Progenitor cell of endocrine pancreas (in vitro differentiated cells): ENCODE measurements at regions not wholly inside any gene's neighbourhood (a gene's known extent, or its start where the extent isn't known, plus 50 kb on each side); places are given as distances from the start of the nearest gene placed in this dataset.

Experiments
- DNase-seq: peaks from one replicate; pipeline ENCODE4 v3.0.0; 2021; ENCODE audit warnings: low spot score; ENCODE audit not compliant: unreplicated experiment
- H3K27ac Mint-ChIP-seq: 2 replicates; pipeline ENCODE4 v1.8.0; 2021; ENCODE audit warnings: mild to moderate bottlenecking, moderate library complexity, mixed read lengths
- H3K27me3 Mint-ChIP-seq: 2 replicates; pipeline ENCODE4 v1.8.0; 2021; ENCODE audit warnings: mixed read lengths
- H3K36me3 Mint-ChIP-seq: 2 replicates; pipeline ENCODE4 v1.8.0; 2022; ENCODE audit warnings: mixed read lengths; ENCODE audit not compliant: insufficient read depth
- H3K4me1 Mint-ChIP-seq: 2 replicates; pipeline ENCODE4 v1.8.0; 2021; ENCODE audit warnings: low read depth, mixed read lengths
- H3K4me3 Mint-ChIP-seq: 2 replicates; pipeline ENCODE4 v1.8.0; 2021; ENCODE audit warnings: low read depth, mild to moderate bottlenecking, moderate library complexity, mixed read lengths
- H3K9me3 Mint-ChIP-seq: 2 replicates; pipeline ENCODE4 v1.8.0; 2021; ENCODE audit warnings: low read depth, mixed read lengths
- TF ChIP-seq, protein P1 (sequence below): fragments of 200-600 bp; sonication (generic); IDR thresholded peaks from one replicate; pipeline ENCODE4 v1.5.0; 2021; ENCODE audit warnings: antibody characterized with exemption, mild to moderate bottlenecking; ENCODE audit not compliant: unreplicated experiment

DNA sequence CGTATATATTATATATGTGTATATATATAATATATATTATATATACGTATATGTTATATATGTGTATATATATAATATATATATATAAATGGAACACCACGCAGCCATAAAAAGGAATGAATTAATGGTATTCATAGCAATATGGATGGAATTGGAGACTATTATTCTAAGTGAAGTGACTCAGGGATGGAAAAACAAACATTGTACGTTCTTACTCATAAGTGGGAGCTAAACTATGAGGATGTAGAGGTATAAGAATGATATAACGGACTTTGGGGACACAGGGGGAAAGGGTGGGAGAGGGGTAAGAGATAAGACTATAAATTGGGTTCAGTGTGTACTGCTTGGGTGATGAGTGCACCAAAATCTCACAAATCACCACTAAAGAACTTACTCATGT lies 1388.9 kb downstream of the C4orf33 start:
- H3K4me1 Mint-ChIP-seq = no peaks in the 10 kb centered on the region
- H3K27me3 Mint-ChIP-seq = no peaks in the 10 kb centered on the region
- no peak overlapping the region for H3K27ac Mint-ChIP-seq
- no peak for DNase-seq
- H3K9me3 Mint-ChIP-seq = no peaks in the 10 kb centered on the region
- no peaks in the 10 kb centered on the region for H3K36me3 Mint-ChIP-seq
- TF ChIP-seq, protein P1, sequence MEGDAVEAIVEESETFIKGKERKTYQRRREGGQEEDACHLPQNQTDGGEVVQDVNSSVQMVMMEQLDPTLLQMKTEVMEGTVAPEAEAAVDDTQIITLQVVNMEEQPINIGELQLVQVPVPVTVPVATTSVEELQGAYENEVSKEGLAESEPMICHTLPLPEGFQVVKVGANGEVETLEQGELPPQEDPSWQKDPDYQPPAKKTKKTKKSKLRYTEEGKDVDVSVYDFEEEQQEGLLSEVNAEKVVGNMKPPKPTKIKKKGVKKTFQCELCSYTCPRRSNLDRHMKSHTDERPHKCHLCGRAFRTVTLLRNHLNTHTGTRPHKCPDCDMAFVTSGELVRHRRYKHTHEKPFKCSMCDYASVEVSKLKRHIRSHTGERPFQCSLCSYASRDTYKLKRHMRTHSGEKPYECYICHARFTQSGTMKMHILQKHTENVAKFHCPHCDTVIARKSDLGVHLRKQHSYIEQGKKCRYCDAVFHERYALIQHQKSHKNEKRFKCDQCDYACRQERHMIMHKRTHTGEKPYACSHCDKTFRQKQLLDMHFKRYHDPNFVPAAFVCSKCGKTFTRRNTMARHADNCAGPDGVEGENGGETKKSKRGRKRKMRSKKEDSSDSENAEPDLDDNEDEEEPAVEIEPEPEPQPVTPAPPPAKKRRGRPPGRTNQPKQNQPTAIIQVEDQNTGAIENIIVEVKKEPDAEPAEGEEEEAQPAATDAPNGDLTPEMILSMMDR = no peak
- H3K4me3 Mint-ChIP-seq = no peak overlapping the region

DNA sequence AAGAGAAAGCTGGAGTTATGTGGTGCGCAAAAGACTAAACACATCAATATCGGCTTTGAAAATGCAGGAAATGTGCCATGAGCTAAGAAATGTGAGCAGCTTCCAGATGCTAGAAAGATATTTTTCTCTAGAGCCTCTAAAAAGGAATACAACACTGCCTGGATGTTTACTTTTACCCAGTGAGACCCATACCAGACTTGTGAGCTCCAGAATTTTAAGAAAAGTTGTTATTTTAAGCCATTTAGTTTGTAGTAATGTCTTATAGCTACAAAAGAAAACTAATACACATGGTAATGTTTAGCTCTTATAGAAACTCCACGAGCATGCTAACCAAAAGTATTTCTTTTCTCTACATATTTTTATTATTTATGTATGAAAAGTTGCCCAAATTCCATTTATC lies 1389.4 kb downstream of the C4orf33 start:
- H3K27ac Mint-ChIP-seq = no peak overlapping the region

DNA sequence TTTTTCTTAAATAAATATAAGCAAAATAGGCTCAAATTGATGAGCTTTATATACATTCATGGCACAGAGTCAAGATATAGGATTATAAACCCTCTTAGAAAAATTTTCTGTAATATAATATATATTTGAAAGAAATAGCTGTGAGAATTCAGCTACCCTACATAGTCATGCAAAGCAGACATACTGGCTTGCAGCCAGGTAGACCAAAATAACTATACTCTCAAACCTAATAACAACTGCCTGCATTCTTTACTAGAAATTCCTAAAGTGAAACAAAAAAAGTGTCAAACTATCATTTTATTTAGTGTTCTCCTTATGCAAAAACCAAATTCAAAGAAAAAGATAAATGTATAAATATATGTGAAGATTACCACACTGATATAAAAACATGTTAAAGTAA lies 1390.2 kb downstream of the C4orf33 start:
- no peak for DNase-seq
- Mint-ChIP-seq H3K36me3 (no peaks in the 10 kb centered on the region), H3K4me1 (no peaks in the 10 kb centered on the region), H3K27ac (no peak overlapping the region), H3K9me3 (peaks cover under 1% of the 10 kb centered on the region), H3K27me3 (no peaks in the 10 kb centered on the region), H3K4me3 (no peak overlapping the region)
- TF ChIP-seq, protein P1 = no peak

More for the DNA sequence above, 1389.4 kb downstream of the C4orf33 start:
- TF ChIP-seq, protein P1 = no peak
- Mint-ChIP-seq H3K9me3 (no peaks in the 10 kb centered on the region), H3K27me3 (no peaks in the 10 kb centered on the region), H3K4me1 (no peaks in the 10 kb centered on the region), H3K4me3 (no peak overlapping the region), H3K36me3 (no peaks in the 10 kb centered on the region)
- no peak for DNase-seq

DNA sequence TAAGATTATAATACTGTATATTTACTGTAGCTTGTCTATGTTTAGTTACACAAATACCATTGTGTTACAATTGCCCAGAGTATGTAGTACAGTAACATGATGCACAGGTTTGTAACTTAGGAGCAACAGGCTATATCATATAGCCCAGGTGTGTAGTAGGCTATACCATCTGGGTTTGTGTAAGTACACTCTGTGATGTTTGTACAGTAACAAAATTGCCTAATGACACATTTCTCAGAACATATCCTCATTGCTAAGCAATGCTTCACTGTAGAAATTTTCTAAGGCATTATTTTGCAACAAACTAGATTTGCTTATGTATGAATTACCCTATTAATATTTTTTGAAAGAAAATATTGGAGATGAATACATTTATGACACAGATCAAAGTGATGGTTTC lies 1390.9 kb downstream of the C4orf33 start:
- H3K4me3 Mint-ChIP-seq = no peak overlapping the region
- no peak overlapping the region for H3K27ac Mint-ChIP-seq
- H3K36me3 Mint-ChIP-seq = no peaks in the 10 kb centered on the region
- TF ChIP-seq, protein P1 = no peak
- H3K9me3 Mint-ChIP-seq = peaks cover 7% of the 10 kb centered on the region
- no peaks in the 10 kb centered on the region for H3K4me1 Mint-ChIP-seq
- no peaks in the 10 kb centered on the region for H3K27me3 Mint-ChIP-seq
- DNase-seq = no peak

DNA sequence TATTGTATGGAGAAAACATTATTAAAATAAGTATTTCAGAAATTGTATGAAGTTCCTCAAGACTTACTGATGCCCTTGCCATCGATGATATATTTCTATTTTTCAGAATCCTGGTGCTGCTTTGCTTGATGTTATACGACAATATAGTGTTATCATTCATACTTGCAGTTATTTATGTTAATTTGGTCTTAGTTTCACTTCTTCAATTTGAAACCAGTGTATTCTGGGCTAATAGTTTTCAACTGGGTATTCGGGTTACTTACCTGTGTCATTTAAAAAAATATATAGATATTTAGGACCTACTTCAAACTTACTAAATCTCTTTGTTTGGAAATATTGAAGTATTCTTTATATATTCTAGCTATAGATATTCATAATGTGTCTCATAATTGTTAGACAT lies 1414.7 kb downstream of the C4orf33 start:
- Mint-ChIP-seq H3K9me3 (peaks cover 3% of the 10 kb centered on the region), H3K4me3 (no peak overlapping the region), H3K4me1 (peaks cover 2% of the 10 kb centered on the region), H3K36me3 (no peaks in the 10 kb centered on the region), H3K27me3 (no peaks in the 10 kb centered on the region), H3K27ac (no peak overlapping the region)
- DNase-seq = no peak
- TF ChIP-seq, protein P1 = no peak
